WERI-Rb-1 (cell line): ENCODE measurements at regions not wholly inside any gene's neighbourhood (a gene's known extent, or its start where the extent isn't known, plus 50 kb on each side); places are given as distances from the start of the nearest gene placed in this dataset.

Experiments
- DNase-seq: peaks from one replicate; pipeline ENCODE4 v3.0.0-alpha.2; 2020
- H3K27ac ChIP-seq: fragments of 250-450 bp; sonication (Bioruptor Pico); 2 replicates; pipeline ENCODE4 v1.5.1; 2020; ENCODE audit warnings: mild to moderate bottlenecking, moderate library complexity
- H3K27me3 ChIP-seq: fragments of 250-450 bp; sonication (Bioruptor Pico); 2 replicates; pipeline ENCODE4 v1.5.1; 2021; ENCODE audit warnings: mild to moderate bottlenecking, low read depth, moderate library complexity; ENCODE audit not compliant: insufficient read depth, severe bottlenecking
- H3K36me3 ChIP-seq: fragments of 250-450 bp; sonication (Bioruptor Pico); 2 replicates; pipeline ENCODE4 v1.5.1; 2020; ENCODE audit warnings: mild to moderate bottlenecking, moderate library complexity
- H3K4me3 ChIP-seq: 2 replicates; pipeline ENCODE4 v1.5.1; 2011; ENCODE audit warnings: low read depth, mild to moderate bottlenecking, control low read depth, low read length
- H3K9me3 ChIP-seq: fragments of 250-450 bp; sonication (Bioruptor Pico); 2 replicates; pipeline ENCODE4 v1.5.1; 2021; ENCODE audit warnings: mild to moderate bottlenecking, moderate library complexity; ENCODE audit not compliant: severe bottlenecking
- TF ChIP-seq, protein P1 (sequence below): IDR thresholded peaks from 2 replicates; pipeline ENCODE4 v1.5.1; 2011; ENCODE audit warnings: low read depth, mild to moderate bottlenecking, control low read depth, inconsistent platforms, low read length

DNA sequence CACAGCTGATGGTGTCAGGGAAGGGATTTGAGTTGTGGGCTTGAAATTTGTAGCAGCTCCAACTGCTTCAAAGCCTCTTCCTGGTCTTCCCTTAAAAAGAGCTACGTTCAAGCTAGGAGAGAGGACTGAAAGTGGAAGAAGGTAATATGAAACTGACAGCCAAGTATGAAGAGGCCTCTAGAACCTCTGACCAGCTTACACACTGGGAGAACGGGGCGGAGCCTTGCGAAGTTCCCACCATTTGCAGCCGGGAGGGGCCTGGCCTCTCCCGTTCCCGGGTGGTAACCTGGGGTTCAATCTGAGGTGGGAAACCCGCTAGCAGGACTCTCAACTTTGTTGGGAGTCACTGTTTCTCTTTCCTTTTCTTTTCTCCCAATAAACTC lies 97.8 kb upstream of the PDE10A start:
- no peak for DNase-seq
- Histone ChIP-seq H3K27me3 (peaks cover 76% of the 10 kb centered on the region), H3K9me3 (peaks cover 4% of the 10 kb centered on the region), H3K36me3 (no peaks in the 10 kb centered on the region), H3K4me3 (no peak overlapping the region), H3K27ac (no peak overlapping the region)
- TF ChIP-seq, protein P1, sequence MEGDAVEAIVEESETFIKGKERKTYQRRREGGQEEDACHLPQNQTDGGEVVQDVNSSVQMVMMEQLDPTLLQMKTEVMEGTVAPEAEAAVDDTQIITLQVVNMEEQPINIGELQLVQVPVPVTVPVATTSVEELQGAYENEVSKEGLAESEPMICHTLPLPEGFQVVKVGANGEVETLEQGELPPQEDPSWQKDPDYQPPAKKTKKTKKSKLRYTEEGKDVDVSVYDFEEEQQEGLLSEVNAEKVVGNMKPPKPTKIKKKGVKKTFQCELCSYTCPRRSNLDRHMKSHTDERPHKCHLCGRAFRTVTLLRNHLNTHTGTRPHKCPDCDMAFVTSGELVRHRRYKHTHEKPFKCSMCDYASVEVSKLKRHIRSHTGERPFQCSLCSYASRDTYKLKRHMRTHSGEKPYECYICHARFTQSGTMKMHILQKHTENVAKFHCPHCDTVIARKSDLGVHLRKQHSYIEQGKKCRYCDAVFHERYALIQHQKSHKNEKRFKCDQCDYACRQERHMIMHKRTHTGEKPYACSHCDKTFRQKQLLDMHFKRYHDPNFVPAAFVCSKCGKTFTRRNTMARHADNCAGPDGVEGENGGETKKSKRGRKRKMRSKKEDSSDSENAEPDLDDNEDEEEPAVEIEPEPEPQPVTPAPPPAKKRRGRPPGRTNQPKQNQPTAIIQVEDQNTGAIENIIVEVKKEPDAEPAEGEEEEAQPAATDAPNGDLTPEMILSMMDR = no peak

- TF ChIP-seq, protein P1 = no peak
- Histone ChIP-seq H3K27me3 (peaks cover 77% of the 10 kb centered on the region), H3K9me3 (peaks cover 4% of the 10 kb centered on the region), H3K36me3 (no peaks in the 10 kb centered on the region), H3K4me3 (no peak overlapping the region), H3K27ac (no peak overlapping the region)
- no peak for DNase-seq
Measured at GRCh38 chr6:165760126-165760802, 97.2 kb upstream of the PDE10A start.

GRCh38 chr6:165758441-165758840 lies 95.4 kb upstream of the PDE10A start:
- Histone ChIP-seq H3K4me3 (no peak overlapping the region), H3K9me3 (peaks cover 4% of the 10 kb centered on the region), H3K36me3 (no peaks in the 10 kb centered on the region), H3K27me3 (peaks cover 85% of the 10 kb centered on the region), H3K27ac (no peak overlapping the region)
- no peak for DNase-seq
- TF ChIP-seq, protein P1 = no peak

- no peak overlapping the region for H3K4me3 ChIP-seq
- no peaks in the 10 kb centered on the region for H3K36me3 ChIP-seq
- TF ChIP-seq, protein P1 = no peak
- DNase-seq = no peak
- peaks cover 81% of the 10 kb centered on the region for H3K27me3 ChIP-seq
- no peaks in the 10 kb centered on the region for H3K9me3 ChIP-seq
- H3K27ac ChIP-seq = no peak overlapping the region
Measured at GRCh38 chr6:165755583-165755982, 92.5 kb upstream of the PDE10A start.

- TF ChIP-seq, protein P1 = no peak
- no peaks in the 10 kb centered on the region for H3K9me3 ChIP-seq
- no peak overlapping the region for H3K4me3 ChIP-seq
- no peak overlapping the region for H3K27ac ChIP-seq
- peaks cover 64% of the 10 kb centered on the region for H3K27me3 ChIP-seq
- H3K36me3 ChIP-seq = no peaks in the 10 kb centered on the region
- no peak for DNase-seq
Measured at GRCh38 chr6:165753506-165753905, 90.5 kb upstream of the PDE10A start.

- no peak for DNase-seq
- no peaks in the 10 kb centered on the region for H3K36me3 ChIP-seq
- H3K27me3 ChIP-seq = peaks cover 65% of the 10 kb centered on the region
- H3K27ac ChIP-seq = no peak overlapping the region
- no peaks in the 10 kb centered on the region for H3K9me3 ChIP-seq
- TF ChIP-seq, protein P1 = no peak
- no peak overlapping the region for H3K4me3 ChIP-seq
Measured at GRCh38 chr6:165752451-165752850, 89.4 kb upstream of the PDE10A start.
